Prostate gland (tissue), 2 donors: ENCODE measurements at regions not wholly inside any gene's neighbourhood (a gene's known extent, or its start where the extent isn't known, plus 50 kb on each side); places are given as distances from the start of the nearest gene placed in this dataset.

Source experiments
- CTCF ChIP-seq, 4 experiments: fragments of 200-600 bp in 2 of 4; fragments of 450-650 bp in 2 of 4; sonication (generic) in 2 of 4; IDR thresholded peaks; 1 replicate in 3 of 4; 2 replicates in 1 of 4; pipeline ENCODE4 v1.5.1; 2016 to 2019; ENCODE audit warnings: antibody characterized with exemption in 4 of 4, mild to moderate bottlenecking in 2 of 4, moderate library complexity in 2 of 4
- POLR2A ChIP-seq: fragments of 450-650 bp; IDR thresholded peaks from one replicate; pipeline ENCODE4 v1.6.1; 2016; ENCODE audit warnings: antibody characterized with exemption, mild to moderate bottlenecking

- no peak for TF ChIP-seq CTCF (IDR thresholded peaks at IDR 0.05)
- TF ChIP-seq POLR2A = no peak
Measured at GRCh38 chr3:44098656-44099415, 142.8 kb upstream of the TOPAZ1 start.
